GM10266 (cell line): ENCODE measurements at regions not wholly inside any gene's neighbourhood (a gene's known extent, or its start where the extent isn't known, plus 50 kb on each side); places are given as distances from the start of the nearest gene placed in this dataset.

Experiments used
- DNase-seq: peaks from one replicate; pipeline ENCODE4 v3.0.0; 2012; ENCODE audit errors: extremely low spot score
- TF ChIP-seq, protein P1 (sequence below): IDR thresholded peaks from 2 replicates; pipeline ENCODE4 v1.5.1; 2012; ENCODE audit warnings: mild to moderate bottlenecking, low read depth; ENCODE audit not compliant: control insufficient read depth, insufficient read depth; ENCODE audit errors: missing control alignments

- TF ChIP-seq, protein P1, sequence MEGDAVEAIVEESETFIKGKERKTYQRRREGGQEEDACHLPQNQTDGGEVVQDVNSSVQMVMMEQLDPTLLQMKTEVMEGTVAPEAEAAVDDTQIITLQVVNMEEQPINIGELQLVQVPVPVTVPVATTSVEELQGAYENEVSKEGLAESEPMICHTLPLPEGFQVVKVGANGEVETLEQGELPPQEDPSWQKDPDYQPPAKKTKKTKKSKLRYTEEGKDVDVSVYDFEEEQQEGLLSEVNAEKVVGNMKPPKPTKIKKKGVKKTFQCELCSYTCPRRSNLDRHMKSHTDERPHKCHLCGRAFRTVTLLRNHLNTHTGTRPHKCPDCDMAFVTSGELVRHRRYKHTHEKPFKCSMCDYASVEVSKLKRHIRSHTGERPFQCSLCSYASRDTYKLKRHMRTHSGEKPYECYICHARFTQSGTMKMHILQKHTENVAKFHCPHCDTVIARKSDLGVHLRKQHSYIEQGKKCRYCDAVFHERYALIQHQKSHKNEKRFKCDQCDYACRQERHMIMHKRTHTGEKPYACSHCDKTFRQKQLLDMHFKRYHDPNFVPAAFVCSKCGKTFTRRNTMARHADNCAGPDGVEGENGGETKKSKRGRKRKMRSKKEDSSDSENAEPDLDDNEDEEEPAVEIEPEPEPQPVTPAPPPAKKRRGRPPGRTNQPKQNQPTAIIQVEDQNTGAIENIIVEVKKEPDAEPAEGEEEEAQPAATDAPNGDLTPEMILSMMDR, result no peak
Measured at GRCh38 chr4:128725405-128726055, 84.0 kb upstream of the JADE1 start.

DNA sequence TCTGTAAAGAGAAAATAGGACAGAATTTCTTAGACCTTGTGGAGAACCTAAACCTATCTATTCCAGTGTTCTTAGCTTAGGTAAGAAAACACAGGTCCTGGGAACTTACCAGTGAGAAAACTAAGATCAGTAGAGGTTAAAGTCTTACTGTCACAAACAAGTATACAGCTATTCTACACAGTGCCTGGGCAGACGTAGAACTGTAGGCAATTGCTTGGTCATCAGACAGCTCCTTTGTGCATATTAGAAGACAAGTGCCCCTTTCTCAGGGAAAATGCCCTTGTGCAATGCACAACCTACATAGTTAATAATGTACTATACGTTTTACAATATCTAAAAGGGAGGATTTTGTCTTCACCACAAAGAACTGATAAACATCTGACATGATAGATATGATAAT is 86.6 kb upstream of the JADE1 start:
- no peak for DNase-seq
- TF ChIP-seq, protein P1, result no peak

More at GRCh38 chr4:128725405-128726055, 84.0 kb upstream of the JADE1 start:
- no peak for DNase-seq

- TF ChIP-seq, protein P1, result no peak
Measured at GRCh38 chr4:128721896-128722295, 87.6 kb upstream of the JADE1 start.

GRCh38 chr4:128720270-128720669 is 89.2 kb upstream of the JADE1 start:
- TF ChIP-seq, protein P1, result no peak

More at GRCh38 chr4:128721896-128722295, 87.6 kb upstream of the JADE1 start:
- no peak for DNase-seq

GRCh38 chr4:128718768-128719167 is 90.7 kb upstream of the JADE1 start:
- no peak for DNase-seq

More at GRCh38 chr4:128720270-128720669, 89.2 kb upstream of the JADE1 start:
- DNase-seq, result no peak

DNA sequence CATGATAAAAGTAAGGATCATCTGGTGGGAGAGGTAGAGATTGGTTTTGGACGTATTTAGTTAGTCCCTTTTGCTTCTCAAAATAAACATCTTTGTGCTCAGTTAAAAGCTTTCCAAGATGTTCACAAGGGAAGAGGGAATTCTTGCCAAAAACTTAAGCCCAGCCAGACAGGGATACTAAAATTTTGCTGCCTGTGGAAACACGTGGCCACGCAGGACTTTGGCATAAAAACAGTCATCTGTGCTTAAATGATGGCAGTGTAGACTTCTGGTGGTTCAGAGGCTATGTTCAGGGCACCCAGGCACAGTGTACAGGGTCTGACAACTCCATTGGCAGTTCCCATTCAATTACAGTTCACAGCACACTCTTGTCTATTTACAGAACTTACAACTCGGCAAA is 93.2 kb upstream of the JADE1 start:
- TF ChIP-seq, protein P1, result no peak
- DNase-seq, result no peak

More at GRCh38 chr4:128718768-128719167, 90.7 kb upstream of the JADE1 start:
- TF ChIP-seq, protein P1, result no peak

GRCh38 chr4:128715616-128716015 is 93.9 kb upstream of the JADE1 start:
- TF ChIP-seq, protein P1, result no peak
- DNase-seq, result no peak
